Testis (tissue), 2 donors: ENCODE measurements at regions not wholly inside any gene's neighbourhood (a gene's known extent, or its start where the extent isn't known, plus 50 kb on each side); places are given as distances from the start of the nearest gene placed in this dataset.

ENCODE experiments used
- POLR2A ChIP-seq: fragments of 450-650 bp; IDR thresholded peaks from one replicate; pipeline ENCODE4 v1.6.1; 2017; ENCODE audit warnings: antibody characterized with exemption, mild to moderate bottlenecking, moderate library complexity
- TF ChIP-seq, protein P1 (sequence below), 3 experiments: fragments of 450-650 bp in 2 of 3; fragments of 200-600 bp in 1 of 3; sonication (generic) in 1 of 3; IDR thresholded peaks; one replicate each; pipeline ENCODE4 v1.5.1; 2016 to 2019; ENCODE audit warnings: antibody characterized with exemption in 3 of 3, mild to moderate bottlenecking in 2 of 3, moderate library complexity in 1 of 3

DNA sequence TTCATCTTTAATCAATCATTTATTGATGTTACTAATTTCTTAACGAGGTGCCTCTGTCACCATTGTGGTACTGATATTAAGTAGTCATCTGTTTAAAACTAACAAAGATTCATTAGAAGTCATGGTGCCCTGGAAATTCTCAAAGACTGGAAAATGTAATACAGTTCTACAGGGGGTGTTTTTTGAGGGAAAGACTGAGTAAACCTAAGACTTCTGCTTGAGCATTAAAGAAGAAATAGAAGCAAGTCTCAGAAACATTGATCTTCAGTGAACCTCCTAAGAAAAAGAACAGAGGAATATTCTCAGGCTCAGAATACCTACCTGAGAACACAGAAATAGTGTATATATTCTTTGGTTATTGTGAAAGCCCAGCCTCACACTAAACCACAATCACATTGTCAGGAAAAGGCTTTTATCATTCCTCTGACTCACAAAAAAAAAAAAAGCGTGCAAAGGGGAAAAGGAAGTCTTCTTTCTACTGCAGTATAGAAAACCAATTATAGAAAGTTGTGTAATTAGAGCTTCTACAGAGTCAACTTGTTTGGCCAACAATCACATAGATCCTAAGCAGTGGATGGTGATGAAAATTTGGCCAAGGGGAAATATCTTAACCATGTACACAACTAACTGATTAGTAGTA lies 60.8 kb downstream of the HINT1 start:
- TF ChIP-seq POLR2A, result no peak
- TF ChIP-seq, protein P1, sequence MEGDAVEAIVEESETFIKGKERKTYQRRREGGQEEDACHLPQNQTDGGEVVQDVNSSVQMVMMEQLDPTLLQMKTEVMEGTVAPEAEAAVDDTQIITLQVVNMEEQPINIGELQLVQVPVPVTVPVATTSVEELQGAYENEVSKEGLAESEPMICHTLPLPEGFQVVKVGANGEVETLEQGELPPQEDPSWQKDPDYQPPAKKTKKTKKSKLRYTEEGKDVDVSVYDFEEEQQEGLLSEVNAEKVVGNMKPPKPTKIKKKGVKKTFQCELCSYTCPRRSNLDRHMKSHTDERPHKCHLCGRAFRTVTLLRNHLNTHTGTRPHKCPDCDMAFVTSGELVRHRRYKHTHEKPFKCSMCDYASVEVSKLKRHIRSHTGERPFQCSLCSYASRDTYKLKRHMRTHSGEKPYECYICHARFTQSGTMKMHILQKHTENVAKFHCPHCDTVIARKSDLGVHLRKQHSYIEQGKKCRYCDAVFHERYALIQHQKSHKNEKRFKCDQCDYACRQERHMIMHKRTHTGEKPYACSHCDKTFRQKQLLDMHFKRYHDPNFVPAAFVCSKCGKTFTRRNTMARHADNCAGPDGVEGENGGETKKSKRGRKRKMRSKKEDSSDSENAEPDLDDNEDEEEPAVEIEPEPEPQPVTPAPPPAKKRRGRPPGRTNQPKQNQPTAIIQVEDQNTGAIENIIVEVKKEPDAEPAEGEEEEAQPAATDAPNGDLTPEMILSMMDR (IDR thresholded peaks at IDR 0.05), result no peak
